HEK293 (cell line): ENCODE measurements at regions not wholly inside any gene's neighbourhood (a gene's known extent, or its start where the extent isn't known, plus 50 kb on each side); places are given as distances from the start of the nearest gene placed in this dataset.

Experiments used
- CTCF ChIA-PET: fragments of 350-600 bp; formaldehyde crosslinking; extraction: SDS; loops from one replicate; lab custom pipeline; 2021; ENCODE audit warnings: antibody characterized with exemption; lab: Yijun Ruan, JAX
- POLR2A ChIA-PET: fragments of 300-600 bp; formaldehyde crosslinking; extraction: SDS; loops from one replicate; lab custom pipeline; 2020; ENCODE audit warnings: antibody characterized with exemption, inconsistent platforms; lab: Yijun Ruan, JAX
- H3K27ac ChIP-seq: fragments of 200-500 bp; sonication (Bioruptor generic); 2 replicates; pipeline ENCODE4 v1.5.1; 2014; ENCODE audit warnings: low read depth, low read length, control low read depth, inconsistent platforms; ENCODE audit errors: extremely low read depth
- H3K36me3 ChIP-seq, 2 experiments: fragments of 200-500 bp in 1 of 2; sonication (Bioruptor generic) in 1 of 2; 1 replicate in 1 of 2; 2 replicates in 1 of 2; pipeline ENCODE4 v1.5.1; 2014 to 2017; ENCODE audit warnings: inconsistent platforms in 2 of 2, low read length in 2 of 2; ENCODE audit not compliant: control insufficient read depth in 2 of 2, insufficient read depth in 1 of 2
- H3K4me1 ChIP-seq: fragments of 200-500 bp; sonication (Bioruptor generic); 2 replicates; pipeline ENCODE4 v1.5.1; 2014; ENCODE audit warnings: mild to moderate bottlenecking, low read length, inconsistent platforms; ENCODE audit not compliant: control insufficient read depth, insufficient read depth
- H3K4me3 ChIP-seq: 2 replicates; pipeline ENCODE4 v1.5.1; 2011; ENCODE audit warnings: low read depth, mild to moderate bottlenecking, control low read depth, low read length, moderate library complexity
- H3K9me3 ChIP-seq: fragments of 200-500 bp; sonication (Bioruptor generic); 2 replicates; pipeline ENCODE4 v1.5.1; 2014; ENCODE audit warnings: low read depth, low read length, inconsistent platforms; ENCODE audit not compliant: control insufficient read depth, insufficient read depth
- HOXD13 ChIP-seq: sonication (generic); formaldehyde crosslinking; IDR thresholded peaks from 2 replicates; pipeline ENCODE4 v1.8.0; 2022; ENCODE audit warnings: missing genetic modification reagents, borderline replicate concordance
- SCRT1 ChIP-seq: fragments of 450-650 bp; formaldehyde crosslinking; IDR thresholded peaks from 2 replicates; pipeline ENCODE4 v1.5.1; 2016; ENCODE audit warnings: missing biosample characterization, missing genetic modification characterization, borderline replicate concordance
- ZNF16 ChIP-seq: fragments of 450-650 bp; formaldehyde crosslinking; IDR thresholded peaks from 2 replicates; pipeline ENCODE4 v1.5.1; 2016; ENCODE audit warnings: low read depth, missing biosample characterization, missing genetic modification characterization
- ZNF221 ChIP-seq: fragments of 450-650 bp; formaldehyde crosslinking; IDR thresholded peaks from 2 replicates; pipeline ENCODE4 v1.5.1; 2017; ENCODE audit warnings: missing biosample characterization, missing genetic modification characterization, borderline replicate concordance
- ZNF341 ChIP-seq: fragments of 450-650 bp; formaldehyde crosslinking; IDR thresholded peaks from 2 replicates; pipeline ENCODE4; 2016; ENCODE audit warnings: low read depth, missing biosample characterization, missing genetic modification characterization
- ZNF514 ChIP-seq: fragments of 450-650 bp; formaldehyde crosslinking; IDR thresholded peaks from 2 replicates; pipeline ENCODE4 v1.5.1; 2016; ENCODE audit warnings: missing biosample characterization, missing genetic modification characterization
- ZNF544 ChIP-seq: fragments of 450-650 bp; formaldehyde crosslinking; IDR thresholded peaks from 2 replicates; pipeline ENCODE4 v1.5.0; 2017; ENCODE audit warnings: missing biosample characterization, missing genetic modification characterization
- ZNF626 ChIP-seq: fragments of 450-650 bp; sonication (Bioruptor Pico); formaldehyde crosslinking; IDR thresholded peaks from 2 replicates; pipeline ENCODE4 v1.5.1; 2018; ENCODE audit warnings: missing biosample characterization, missing genetic modification characterization, inconsistent platforms
- ZNF677 ChIP-seq: fragments of 450-650 bp; IDR thresholded peaks from 2 replicates; pipeline ENCODE4 v1.5.0; 2018; ENCODE audit warnings: missing biosample characterization, mild to moderate bottlenecking, missing genetic modification characterization, moderate library complexity
- TF ChIP-seq, protein P1 (sequence below): sonication (generic); formaldehyde crosslinking; IDR thresholded peaks from 2 replicates; pipeline ENCODE4 v1.8.1; 2022; ENCODE audit warnings: mild to moderate bottlenecking, moderate library complexity, missing genetic modification reagents
- TF ChIP-seq, protein P2 (sequence below): fragments of 450-650 bp; formaldehyde crosslinking; optimal IDR thresholded peaks from 2 replicates; pipeline ENCODE3; 2016; ENCODE audit warnings: missing biosample characterization, mild to moderate bottlenecking, missing genetic modification characterization
- TF ChIP-seq, protein P3 (sequence below): fragments of 450-650 bp; formaldehyde crosslinking; IDR thresholded peaks from 2 replicates; pipeline ENCODE4 v1.5.1; 2016; ENCODE audit warnings: missing biosample characterization, missing genetic modification characterization
- TF ChIP-seq, protein P4 (sequence below): fragments of 450-650 bp; formaldehyde crosslinking; IDR thresholded peaks from 2 replicates; pipeline ENCODE4 v1.5.1; 2017; ENCODE audit warnings: missing biosample characterization, missing genetic modification characterization

GRCh38 chr12:105876396-105876927 is 262.3 kb downstream of the NUAK1 start:
- no peaks in the 10 kb centered on the region for H3K36me3 ChIP-seq
- H3K27ac ChIP-seq = no peak overlapping the region
- H3K4me1 ChIP-seq = no peaks in the 10 kb centered on the region
- TF ChIP-seq ZNF677 (tag by site-specific recombination) (no peak), HOXD13 (no peak)
- H3K9me3 ChIP-seq = no peaks in the 10 kb centered on the region
- ChIA-PET POLR2A (interaction anchor here (0.6 to 0.7 kb wide), 3 partner anchors 44 to 198 kb away, joined by 3 to 12 read pairs (median 5); no protein-coding TSS in a partner anchor), CTCF (interaction anchor here (0.7 to 1.7 kb wide), 3 partner anchors 100 to 260 kb away, joined by 3 to 9 read pairs (median 3); no protein-coding TSS in a partner anchor)
- no peak overlapping the region for H3K4me3 ChIP-seq

- no peaks in the 10 kb centered on the region for H3K4me1 ChIP-seq
- TF ChIP-seq, protein P1, sequence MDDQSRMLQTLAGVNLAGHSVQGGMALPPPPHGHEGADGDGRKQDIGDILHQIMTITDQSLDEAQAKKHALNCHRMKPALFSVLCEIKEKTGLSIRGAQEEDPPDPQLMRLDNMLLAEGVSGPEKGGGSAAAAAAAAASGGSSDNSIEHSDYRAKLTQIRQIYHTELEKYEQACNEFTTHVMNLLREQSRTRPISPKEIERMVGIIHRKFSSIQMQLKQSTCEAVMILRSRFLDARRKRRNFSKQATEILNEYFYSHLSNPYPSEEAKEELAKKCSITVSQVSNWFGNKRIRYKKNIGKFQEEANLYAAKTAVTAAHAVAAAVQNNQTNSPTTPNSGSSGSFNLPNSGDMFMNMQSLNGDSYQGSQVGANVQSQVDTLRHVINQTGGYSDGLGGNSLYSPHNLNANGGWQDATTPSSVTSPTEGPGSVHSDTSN (CRISPR knock-in tag) = no peak
- TF ChIP-seq, protein P2, sequence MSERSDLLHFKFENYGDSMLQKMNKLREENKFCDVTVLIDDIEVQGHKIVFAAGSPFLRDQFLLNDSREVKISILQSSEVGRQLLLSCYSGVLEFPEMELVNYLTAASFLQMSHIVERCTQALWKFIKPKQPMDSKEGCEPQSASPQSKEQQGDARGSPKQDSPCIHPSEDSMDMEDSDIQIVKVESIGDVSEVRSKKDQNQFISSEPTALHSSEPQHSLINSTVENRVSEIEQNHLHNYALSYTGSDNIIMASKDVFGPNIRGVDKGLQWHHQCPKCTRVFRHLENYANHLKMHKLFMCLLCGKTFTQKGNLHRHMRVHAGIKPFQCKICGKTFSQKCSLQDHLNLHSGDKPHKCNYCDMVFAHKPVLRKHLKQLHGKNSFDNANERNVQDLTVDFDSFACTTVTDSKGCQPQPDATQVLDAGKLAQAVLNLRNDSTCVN = no peak
- TF ChIP-seq, all 188 proteins: peak for 0
- Histone ChIP-seq H3K4me3 (no peak overlapping the region), H3K36me3 (no peaks in the 10 kb centered on the region), H3K9me3 (no peaks in the 10 kb centered on the region), H3K27ac (no peak overlapping the region)
- CTCF ChIA-PET = no interaction called here
- POLR2A ChIA-PET = no interaction called here
Observed at GRCh38 chr12:105878964-105879363, 259.8 kb downstream of the NUAK1 start.

DNA sequence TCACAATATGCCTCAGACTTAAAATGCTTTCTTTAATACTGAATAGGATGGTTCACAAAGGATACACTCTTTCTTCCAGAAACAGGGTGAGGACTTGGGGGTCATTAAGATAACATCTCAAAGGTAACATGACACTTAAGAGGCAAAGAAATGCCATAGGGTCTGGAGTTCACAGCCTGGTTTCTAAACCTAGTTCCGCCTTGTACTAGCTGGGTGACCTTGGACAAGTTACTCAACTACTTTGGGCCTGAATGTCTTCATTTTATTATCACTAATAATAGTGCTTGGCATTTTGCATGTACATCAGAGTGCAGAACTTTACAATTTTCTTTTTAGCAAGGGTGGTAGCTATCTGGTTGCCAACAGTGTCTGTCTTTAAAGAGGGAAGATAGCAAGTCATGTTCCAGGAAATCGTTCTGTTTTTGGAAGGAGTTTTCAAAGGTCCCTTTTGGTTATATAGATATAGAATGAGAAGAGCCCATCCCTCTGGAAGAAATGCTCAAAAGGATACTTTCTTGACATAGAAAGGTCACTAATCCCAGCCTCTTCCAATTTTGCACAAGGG is 257.8 kb downstream of the NUAK1 start:
- H3K36me3 ChIP-seq = no peaks in the 10 kb centered on the region
- no peak overlapping the region for H3K4me3 ChIP-seq
- no peak overlapping the region for H3K27ac ChIP-seq
- no peaks in the 10 kb centered on the region for H3K9me3 ChIP-seq
- H3K4me1 ChIP-seq = no peaks in the 10 kb centered on the region
- CTCF ChIA-PET = no interaction called here
- no peak for TF ChIP-seq ZNF626 (tag by site-specific recombination)
- TF ChIP-seq ZNF544 (tag by site-specific recombination) = no peak
- no peak for TF ChIP-seq SCRT1 (tag by site-specific recombination)
- TF ChIP-seq, protein P3, sequence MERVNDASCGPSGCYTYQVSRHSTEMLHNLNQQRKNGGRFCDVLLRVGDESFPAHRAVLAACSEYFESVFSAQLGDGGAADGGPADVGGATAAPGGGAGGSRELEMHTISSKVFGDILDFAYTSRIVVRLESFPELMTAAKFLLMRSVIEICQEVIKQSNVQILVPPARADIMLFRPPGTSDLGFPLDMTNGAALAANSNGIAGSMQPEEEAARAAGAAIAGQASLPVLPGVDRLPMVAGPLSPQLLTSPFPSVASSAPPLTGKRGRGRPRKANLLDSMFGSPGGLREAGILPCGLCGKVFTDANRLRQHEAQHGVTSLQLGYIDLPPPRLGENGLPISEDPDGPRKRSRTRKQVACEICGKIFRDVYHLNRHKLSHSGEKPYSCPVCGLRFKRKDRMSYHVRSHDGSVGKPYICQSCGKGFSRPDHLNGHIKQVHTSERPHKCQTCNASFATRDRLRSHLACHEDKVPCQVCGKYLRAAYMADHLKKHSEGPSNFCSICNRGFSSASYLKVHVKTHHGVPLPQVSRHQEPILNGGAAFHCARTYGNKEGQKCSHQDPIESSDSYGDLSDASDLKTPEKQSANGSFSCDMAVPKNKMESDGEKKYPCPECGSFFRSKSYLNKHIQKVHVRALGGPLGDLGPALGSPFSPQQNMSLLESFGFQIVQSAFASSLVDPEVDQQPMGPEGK (tag by site-specific recombination) = no peak
- no peak for TF ChIP-seq ZNF514 (tag by site-specific recombination)
- no peak for TF ChIP-seq ZNF16 (tag by site-specific recombination)
- POLR2A ChIA-PET = no interaction called here

DNA sequence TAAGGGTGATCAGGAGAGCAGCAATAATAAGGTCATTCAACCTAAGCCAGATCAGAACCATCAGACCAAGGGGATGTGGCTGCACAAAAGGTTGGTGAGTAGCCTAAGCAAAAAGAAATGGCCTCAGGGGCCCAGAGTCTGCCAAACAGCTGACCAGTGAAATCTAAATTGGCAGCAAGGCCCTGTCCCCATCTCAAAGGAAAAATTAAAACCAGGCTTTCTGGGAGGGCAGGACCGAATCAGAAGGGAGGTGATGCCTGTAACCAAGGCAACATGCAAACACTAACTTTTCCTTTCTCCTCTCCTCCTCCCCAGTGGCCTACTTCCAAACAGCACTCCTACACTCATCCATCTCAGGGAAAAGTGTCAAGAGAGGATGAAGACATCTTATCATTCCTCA is 256.4 kb downstream of the NUAK1 start:
- Histone ChIP-seq H3K4me1 (no peaks in the 10 kb centered on the region), H3K27ac (no peak overlapping the region), H3K4me3 (no peak overlapping the region), H3K36me3 (no peaks in the 10 kb centered on the region), H3K9me3 (no peaks in the 10 kb centered on the region)
- POLR2A ChIA-PET = interaction anchor here (0.6 kb wide), 1 partner anchor 1095 kb away, joined by 7 read pairs; no protein-coding TSS in a partner anchor
- TF ChIP-seq ZNF341 (0 out of 2 replicates have a peak, but pooled peaks have one; percentile 23), ZNF221 (no peak)
- TF ChIP-seq, protein P4, sequence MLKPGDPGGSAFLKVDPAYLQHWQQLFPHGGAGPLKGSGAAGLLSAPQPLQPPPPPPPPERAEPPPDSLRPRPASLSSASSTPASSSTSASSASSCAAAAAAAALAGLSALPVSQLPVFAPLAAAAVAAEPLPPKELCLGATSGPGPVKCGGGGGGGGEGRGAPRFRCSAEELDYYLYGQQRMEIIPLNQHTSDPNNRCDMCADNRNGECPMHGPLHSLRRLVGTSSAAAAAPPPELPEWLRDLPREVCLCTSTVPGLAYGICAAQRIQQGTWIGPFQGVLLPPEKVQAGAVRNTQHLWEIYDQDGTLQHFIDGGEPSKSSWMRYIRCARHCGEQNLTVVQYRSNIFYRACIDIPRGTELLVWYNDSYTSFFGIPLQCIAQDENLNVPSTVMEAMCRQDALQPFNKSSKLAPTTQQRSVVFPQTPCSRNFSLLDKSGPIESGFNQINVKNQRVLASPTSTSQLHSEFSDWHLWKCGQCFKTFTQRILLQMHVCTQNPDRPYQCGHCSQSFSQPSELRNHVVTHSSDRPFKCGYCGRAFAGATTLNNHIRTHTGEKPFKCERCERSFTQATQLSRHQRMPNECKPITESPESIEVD (tag by site-specific recombination) = no peak
- CTCF ChIA-PET = interaction anchor here (1.3 kb wide), 1 partner anchor 26 kb away, joined by 4 read pairs; no protein-coding TSS in a partner anchor
